Motor neuron (in vitro differentiated cells): ENCODE measurements at regions not wholly inside any gene's neighbourhood (a gene's known extent, or its start where the extent isn't known, plus 50 kb on each side); places are given as distances from the start of the nearest gene placed in this dataset.

ENCODE experiments used
- ATAC-seq, 8 experiments: fragments of 200-7000 bp; cut with Tn5 transposase; replicated peaks in 6 of 8; 2 replicates each; pipeline ENCODE4 v1.8.0; 2021; ENCODE audit warnings: mild to moderate bottlenecking in 8 of 8, moderate library complexity in 8 of 8
- H3K27ac ChIP-seq, 2 donors: fragments of 250-450 bp; sonication (Bioruptor Pico); 2 replicates each; pipeline ENCODE4 v1.9.0; 2021; ENCODE audit warnings: antibody characterized with exemption in 2 of 2, mild to moderate bottlenecking in 2 of 2, moderate library complexity in 1 of 2
- H3K4me1 ChIP-seq, 2 donors: fragments of 250-450 bp; sonication (Bioruptor Pico); replicated peaks in 1 of 2; 2 replicates each; pipeline ENCODE4 v1.6.1; 2021; ENCODE audit warnings: antibody characterized with exemption in 2 of 2, mild to moderate bottlenecking in 2 of 2, moderate library complexity in 1 of 2
- H3K4me3 ChIP-seq, 5 donors: fragments of 250-450 bp; sonication (Bioruptor Pico); 2 replicates each; pipeline ENCODE4 v1.9.0; 2021; ENCODE audit warnings: antibody characterized with exemption in 5 of 5, mild to moderate bottlenecking in 5 of 5, moderate library complexity in 4 of 5
- WGBS, 10 experiments: fragments of 450-650 bp; shearing (Covaris generic); methylation state at CpG; one replicate each; pipeline ENCODE4 v1.0.0; 2022; 5-methylcytosine and 5-hydroxymethylcytosine counted together
- in situ Hi-C, 9 experiments: fragments of 400-800 bp; cut with MboI; loops; one replicate each; pipeline ENCODE4 v1.15.0; 2021; ENCODE audit warnings: low sequenced_read_pairs in 9 of 9, low pct_unique_long_range_greater_than_20kb in 2 of 9; ENCODE audit not compliant: unreplicated experiment in 9 of 9

DNA sequence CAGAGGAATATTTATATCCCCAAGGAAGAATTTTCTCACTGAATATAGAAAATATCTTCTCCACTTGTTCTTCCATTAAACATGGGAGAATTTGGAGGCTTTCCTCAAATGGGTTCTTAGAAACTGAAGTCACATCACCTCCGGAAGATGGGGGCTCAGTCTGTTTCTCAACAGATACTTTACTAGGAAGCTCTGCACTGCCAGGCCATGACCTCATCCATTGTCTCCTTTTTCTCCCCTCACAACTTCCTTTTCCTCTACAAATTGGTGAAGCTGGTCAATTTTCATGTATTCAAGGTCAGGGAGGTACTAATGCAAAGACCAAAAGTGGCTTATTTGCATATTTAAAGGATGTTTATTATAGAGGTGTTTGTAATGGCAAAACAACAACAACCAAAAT is 173.1 kb downstream of the RNF152 start:
- Histone ChIP-seq H3K4me1 (no peaks in the 10 kb centered on the region), H3K27ac (no peak overlapping the region), H3K4me3 (no peak overlapping the region)
- no peak for ATAC-seq
- WGBS, 10 experiments, result 88 to 100% methylated on average over 1 of the region's 1 CpG; no CpG with 5 or more reads in 8 of the 10 experiments
- in situ Hi-C loops, result no loop called here

- Histone ChIP-seq H3K4me3 (no peak overlapping the region), H3K27ac (no peak overlapping the region), H3K4me1 (no peaks in the 10 kb centered on the region)
- in situ Hi-C loops, result no loop called here
- 20 to 100% (median 59%) methylated on average over 1 to 3 of the region's 3 CpGs; no CpG with 5 or more reads in 2 of the 10 experiments for WGBS, 10 experiments
- ATAC-seq, result no peak
Observed at GRCh38 chr18:61718944-61719343, 173.9 kb downstream of the RNF152 start.

- H3K4me3 ChIP-seq, result no peak overlapping the region
- 0 to 100% (median 82%) methylated on average over 1 of the region's 1 CpG; no CpG with 5 or more reads in 2 of the 10 experiments for WGBS, 10 experiments
- in situ Hi-C loops, result no loop called here
- no peaks in the 10 kb centered on the region for H3K4me1 ChIP-seq
- ATAC-seq, result no peak
- no peak overlapping the region for H3K27ac ChIP-seq
Observed at GRCh38 chr18:61714421-61714820, 178.4 kb downstream of the RNF152 start.

DNA sequence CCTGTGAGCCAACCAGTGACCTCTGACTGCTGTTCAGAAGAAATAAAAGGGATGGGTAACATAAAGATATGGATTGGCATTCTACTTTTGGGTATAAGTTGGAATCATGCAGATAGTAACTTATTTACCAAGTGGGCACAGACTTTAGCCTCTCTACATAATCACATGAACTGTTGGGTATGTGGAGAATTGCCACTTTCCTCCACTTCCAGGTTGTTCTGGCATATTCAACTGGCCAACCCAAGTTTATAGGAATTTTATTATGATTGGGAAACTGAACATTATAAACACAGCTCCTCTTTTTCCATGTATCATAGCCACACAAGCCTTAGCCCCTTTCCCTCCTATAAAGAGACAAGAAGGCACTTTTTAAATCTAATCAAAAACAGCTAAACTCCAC is 179.3 kb downstream of the RNF152 start:
- Histone ChIP-seq H3K4me1 (no peaks in the 10 kb centered on the region), H3K27ac (no peak overlapping the region), H3K4me3 (no peak overlapping the region)
- no peak for ATAC-seq
- in situ Hi-C loops, result no loop called here

DNA sequence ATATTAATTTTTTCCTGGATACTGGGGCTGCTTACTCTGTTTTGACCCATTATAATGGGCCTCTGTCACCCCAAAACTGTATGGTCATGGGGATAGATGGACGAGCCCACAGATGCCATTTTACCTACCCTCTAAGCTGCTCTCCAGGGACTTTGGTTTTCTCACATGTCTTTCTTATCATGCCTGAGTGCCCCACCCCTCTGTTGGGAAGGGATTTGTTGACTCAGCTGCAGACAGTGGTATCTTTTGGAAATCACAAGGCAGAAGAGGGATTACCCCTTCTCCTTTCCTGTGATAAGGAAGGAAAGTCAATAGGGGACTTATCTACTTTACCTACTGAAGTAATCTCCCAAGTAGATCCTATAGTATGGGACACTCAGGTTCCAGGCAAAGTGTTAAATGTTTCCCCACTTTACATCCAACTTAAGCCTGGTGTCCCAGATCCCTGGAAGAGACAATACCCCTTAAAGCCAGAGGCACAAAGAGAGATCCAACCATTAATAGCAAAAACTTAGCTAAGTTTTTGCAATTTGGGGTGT is 182.7 kb downstream of the RNF152 start:
- 0 to 100% (median 75%) methylated on average over 1 of the region's 1 CpG; no CpG with 5 or more reads in 6 of the 10 experiments for WGBS, 10 experiments
- Histone ChIP-seq H3K27ac (no peak overlapping the region), H3K4me1 (no peaks in the 10 kb centered on the region), H3K4me3 (no peak overlapping the region)
- ATAC-seq, result no peak
- in situ Hi-C loops, result no loop called here

- no peak overlapping the region for H3K4me3 ChIP-seq
- H3K27ac ChIP-seq, result no peak overlapping the region
- in situ Hi-C loops, result no loop called here
- no peaks in the 10 kb centered on the region for H3K4me1 ChIP-seq
- 25 to 100% (median 78%) methylated on average over 1 to 2 of the region's 3 CpGs for WGBS, 10 experiments
- ATAC-seq, result no peak
Observed at GRCh38 chr18:61706276-61706915, 186.4 kb downstream of the RNF152 start.

DNA sequence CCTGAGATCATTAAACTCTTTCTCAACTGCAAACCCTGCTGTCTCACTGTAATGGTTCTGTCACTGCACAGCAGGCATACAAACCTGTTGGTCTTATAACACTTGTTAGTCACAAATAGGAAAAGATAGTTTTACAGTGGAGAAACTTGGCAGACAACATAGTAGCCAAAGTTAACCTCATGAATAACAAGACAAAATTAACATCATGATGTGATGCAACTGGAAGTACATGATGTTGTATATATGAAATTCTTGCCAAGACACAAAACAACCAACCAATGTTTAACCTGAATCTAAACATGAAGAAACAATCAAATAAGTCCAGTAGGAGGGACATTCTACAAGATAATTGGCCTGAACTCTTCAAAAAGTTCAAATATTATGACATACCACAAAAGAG is 189.3 kb downstream of the RNF152 start:
- Histone ChIP-seq H3K4me1 (no peaks in the 10 kb centered on the region), H3K4me3 (no peak overlapping the region), H3K27ac (no peak overlapping the region)
- ATAC-seq, result no peak
- in situ Hi-C loops, result no loop called here

GRCh38 chr18:61702007-61702406 is 190.8 kb downstream of the RNF152 start:
- H3K4me1 ChIP-seq, result no peaks in the 10 kb centered on the region
- ATAC-seq, result no peak
- H3K4me3 ChIP-seq, result no peak overlapping the region
- WGBS, 10 experiments, result 10 to 100% (median 74%) methylated on average over 2 to 3 of the region's 3 CpGs
- in situ Hi-C loops, result no loop called here
- H3K27ac ChIP-seq, result no peak overlapping the region

GRCh38 chr18:61699397-61700110 is 193.3 kb downstream of the RNF152 start:
- no peaks in the 10 kb centered on the region for H3K4me1 ChIP-seq
- no peak for ATAC-seq
- no peak overlapping the region for H3K4me3 ChIP-seq
- 60 to 100% (median 81%) methylated on average over 1 to 4 of the region's 5 CpGs for WGBS, 10 experiments
- H3K27ac ChIP-seq, result no peak overlapping the region
- in situ Hi-C loops, result no loop called here

DNA sequence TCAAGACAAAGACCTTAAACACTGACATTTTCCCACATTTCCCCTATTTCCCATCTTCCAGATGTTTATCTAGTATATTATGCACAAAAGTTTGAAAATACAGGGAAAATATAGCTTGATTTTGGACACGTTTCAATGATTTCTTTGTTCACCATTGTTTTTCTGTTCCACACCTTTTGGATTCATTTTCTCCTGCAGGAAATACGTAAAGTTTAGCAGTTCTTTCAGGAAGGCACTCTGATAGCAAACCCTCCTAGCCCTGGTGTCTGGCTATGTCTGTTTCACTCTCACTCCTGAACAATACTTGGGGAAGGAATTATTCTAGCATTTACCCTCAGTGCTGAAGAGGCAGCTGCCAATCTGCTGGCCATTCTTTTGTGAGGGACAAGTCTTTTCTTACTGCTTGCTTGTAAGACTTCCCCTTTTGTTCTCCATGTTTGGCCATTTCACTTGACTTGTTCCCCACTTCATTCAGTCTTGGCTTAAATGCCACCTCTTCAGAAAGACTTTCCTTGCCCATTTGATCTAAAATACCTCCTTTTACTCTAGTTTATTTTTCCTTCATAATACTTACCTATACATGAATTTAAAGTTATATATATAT is 195.4 kb downstream of the RNF152 start:
- in situ Hi-C loops, result no loop called here
- Histone ChIP-seq H3K4me1 (no peaks in the 10 kb centered on the region), H3K4me3 (no peak overlapping the region), H3K27ac (no peak overlapping the region)
- 8 to 100% (median 79%) methylated on average over 1 to 2 of the region's 2 CpGs; no CpG with 5 or more reads in 1 of the 10 experiments for WGBS, 10 experiments
- no peak for ATAC-seq

DNA sequence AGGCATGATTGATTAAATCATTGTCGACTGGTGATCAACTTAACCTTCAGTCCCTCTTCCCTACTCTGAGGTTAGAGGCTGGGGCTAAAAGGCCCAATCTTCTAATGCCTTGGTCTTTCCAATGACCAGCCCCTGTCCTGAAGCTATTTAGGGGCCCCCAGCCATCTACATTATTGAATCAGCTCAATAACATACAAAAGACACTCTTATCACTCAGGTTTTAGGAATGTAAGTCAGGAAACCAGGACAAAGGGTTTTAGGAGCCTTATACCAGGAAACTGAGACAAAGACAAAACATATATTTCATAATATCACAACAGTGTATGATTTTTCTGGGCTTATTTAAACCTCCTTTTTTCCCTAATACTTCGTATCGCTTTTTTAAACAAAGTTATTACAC is 198.6 kb downstream of the RNF152 start:
- no peaks in the 10 kb centered on the region for H3K4me1 ChIP-seq
- in situ Hi-C loops, result no loop called here
- 36 to 100% (median 96%) methylated on average over 1 to 3 of the region's 3 CpGs; no CpG with 5 or more reads in 1 of the 10 experiments for WGBS, 10 experiments
- no peak overlapping the region for H3K27ac ChIP-seq
- no peak overlapping the region for H3K4me3 ChIP-seq
- no peak for ATAC-seq

GRCh38 chr18:61690418-61691138 is 202.2 kb downstream of the RNF152 start:
- no peaks in the 10 kb centered on the region for H3K4me1 ChIP-seq
- H3K27ac ChIP-seq, result no peak overlapping the region
- WGBS, 10 experiments, result 0 to 100% (median 71%) methylated on average over 1 to 5 of the region's 5 CpGs; no CpG with 5 or more reads in 1 of the 10 experiments
- in situ Hi-C loops, result no loop called here
- ATAC-seq, result no peak
- H3K4me3 ChIP-seq, result no peak overlapping the region

DNA sequence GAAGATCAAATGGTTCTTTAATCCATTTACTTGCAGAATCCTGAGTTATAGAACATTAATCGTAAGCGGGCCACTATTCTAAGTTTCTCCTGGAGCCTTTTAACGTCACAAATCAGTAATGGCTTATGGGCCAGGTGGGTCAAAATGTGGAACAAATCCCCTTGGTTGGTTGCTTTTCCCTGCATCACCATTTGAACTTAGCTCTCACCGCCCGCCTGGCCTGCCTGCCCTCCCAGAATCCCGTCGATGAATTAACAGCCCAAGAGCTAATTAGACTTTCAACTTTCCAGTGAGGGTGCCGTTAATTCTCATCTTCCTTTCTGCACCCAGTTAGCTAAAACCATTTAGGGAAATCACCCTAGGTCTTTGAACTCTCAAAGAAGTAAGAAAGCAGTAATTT is 205.5 kb downstream of the RNF152 start:
- ATAC-seq, result no peak
- Histone ChIP-seq H3K27ac (no peak overlapping the region), H3K4me3 (no peak overlapping the region), H3K4me1 (no peaks in the 10 kb centered on the region)
- in situ Hi-C loops, result no loop called here
- WGBS, 10 experiments, result 60 to 100% (median 82%) methylated on average over 1 to 8 of the region's 8 CpGs; no CpG with 5 or more reads in 1 of the 10 experiments
